WTC11 (cell line): ENCODE measurements at regions not wholly inside any gene's neighbourhood (a gene's known extent, or its start where the extent isn't known, plus 50 kb on each side); places are given as distances from the start of the nearest gene placed in this dataset.

Experiments
- ATAC-seq: fragments of 200-7000 bp; cut with Tn5 transposase; 2 replicates; pipeline ENCODE4 v1.10.0; 2021; ENCODE audit warnings: mild to moderate bottlenecking, moderate library complexity
- CTCF ChIA-PET: fragments of 300-600 bp; sonication (Branson Sonifier 250); formaldehyde crosslinking; loops from one replicate; lab custom pipeline; 2021; ENCODE audit warnings: antibody characterized with exemption; lab: Charles Lee
- POLR2A ChIA-PET: fragments of 350-600 bp; sonication (Branson Sonifier 250); formaldehyde crosslinking; loops from one replicate; lab custom pipeline; 2021; ENCODE audit warnings: antibody characterized with exemption; lab: Charles Lee
- DNase-seq: peaks from one replicate; pipeline ENCODE4 v3.0.0; 2021; ENCODE audit warnings: low spot score
- H3K27ac Mint-ChIP-seq: 2 replicates; pipeline ENCODE4 v1.8.0; 2021; ENCODE audit warnings: mixed read lengths
- H3K27me3 Mint-ChIP-seq: 2 replicates; pipeline ENCODE4 v1.8.0; 2021; ENCODE audit warnings: low read depth, mild to moderate bottlenecking, moderate library complexity, mixed read lengths
- H3K36me3 Mint-ChIP-seq: 2 replicates; pipeline ENCODE4 v1.8.0; 2021; ENCODE audit warnings: mixed read lengths
- H3K4me1 Mint-ChIP-seq: 2 replicates; pipeline ENCODE4 v1.8.0; 2022; ENCODE audit warnings: mixed read lengths
- H3K4me3 Mint-ChIP-seq: 2 replicates; pipeline ENCODE4 v1.8.0; 2021; ENCODE audit warnings: mild to moderate bottlenecking, moderate library complexity, mixed read lengths
- H3K9me3 Mint-ChIP-seq: 2 replicates; pipeline ENCODE4 v1.8.0; 2021; ENCODE audit warnings: mixed read lengths
- FOXK1 ChIP-seq: sonication (generic); formaldehyde crosslinking; IDR thresholded peaks from 2 replicates; pipeline ENCODE4 v1.8.0; 2022; ENCODE audit warnings: mild to moderate bottlenecking, moderate library complexity, missing genetic modification reagents
- JUN ChIP-seq: sonication (generic); formaldehyde crosslinking; IDR thresholded peaks from 2 replicates; pipeline ENCODE4 v1.8.0; 2023; ENCODE audit warnings: mild to moderate bottlenecking, missing genetic modification reagents
- NFE2L1 ChIP-seq: sonication (generic); formaldehyde crosslinking; IDR thresholded peaks from 2 replicates; pipeline ENCODE4 v1.8.1; 2023; ENCODE audit warnings: missing genetic modification reagents
- OVOL2 ChIP-seq: fragments of 250-450 bp; sonication (Bioruptor Pico); IDR thresholded peaks from 2 replicates; pipeline ENCODE4 v1.9.0; 2021; ENCODE audit warnings: mild to moderate bottlenecking, borderline replicate concordance
- SOX15 ChIP-seq: fragments of 250-450 bp; sonication (Bioruptor Pico); IDR thresholded peaks from 2 replicates; pipeline ENCODE4 v1.9.0; 2021; ENCODE audit warnings: mild to moderate bottlenecking
- TCF7 ChIP-seq: sonication (generic); formaldehyde crosslinking; IDR thresholded peaks from 2 replicates; pipeline ENCODE4 v1.8.0; 2022; ENCODE audit warnings: mild to moderate bottlenecking, low read depth, missing genetic modification reagents, moderate library complexity
- ZNF671 ChIP-seq: fragments of 250-450 bp; sonication (Bioruptor Pico); IDR thresholded peaks from 2 replicates; pipeline ENCODE4 v1.8.0; 2021; ENCODE audit warnings: mild to moderate bottlenecking
- TF ChIP-seq, protein P1 (sequence below): sonication (generic); formaldehyde crosslinking; IDR thresholded peaks from 2 replicates; pipeline ENCODE4 v1.8.1; 2023; ENCODE audit warnings: mild to moderate bottlenecking, missing genetic modification reagents, moderate library complexity
- TF ChIP-seq, protein P2 (sequence below): fragments of 250-450 bp; sonication (Bioruptor Pico); IDR thresholded peaks from 2 replicates; pipeline ENCODE4 v1.9.0; 2021; ENCODE audit warnings: moderate library complexity, mild to moderate bottlenecking, inconsistent platforms, borderline replicate concordance
- TF ChIP-seq, protein P3 (sequence below): sonication (generic); formaldehyde crosslinking; IDR thresholded peaks from 2 replicates; pipeline ENCODE4 v1.8.0; 2022; ENCODE audit warnings: mild to moderate bottlenecking, missing genetic modification reagents
- TF ChIP-seq, protein P4 (sequence below): sonication (generic); formaldehyde crosslinking; IDR thresholded peaks from 2 replicates; pipeline ENCODE4 v1.8.1; 2023; ENCODE audit warnings: mild to moderate bottlenecking, missing genetic modification reagents
- TF ChIP-seq, protein P5 (sequence below): sonication (generic); formaldehyde crosslinking; IDR thresholded peaks from 2 replicates; pipeline ENCODE4 v1.8.0; 2022; ENCODE audit warnings: mild to moderate bottlenecking, missing genetic modification reagents
- TF ChIP-seq, protein P6 (sequence below): fragments of 250-450 bp; sonication (Bioruptor Pico); IDR thresholded peaks from 2 replicates; pipeline ENCODE4 v1.9.0; 2021; ENCODE audit warnings: mild to moderate bottlenecking
- TF ChIP-seq, protein P7 (sequence below): sonication (generic); formaldehyde crosslinking; IDR thresholded peaks from 2 replicates; pipeline ENCODE4 v1.8.1; 2022; ENCODE audit warnings: low read depth, mild to moderate bottlenecking, moderate library complexity, missing genetic modification reagents, borderline replicate concordance
- TF ChIP-seq, protein P8 (sequence below): sonication (generic); formaldehyde crosslinking; conservative IDR thresholded peaks from 2 replicates; pipeline ENCODE4 v1.8.1; 2023; ENCODE audit warnings: mild to moderate bottlenecking, low read depth, missing genetic modification reagents, moderate library complexity
- TF ChIP-seq, protein P9 (sequence below): sonication (generic); formaldehyde crosslinking; IDR thresholded peaks from 2 replicates; pipeline ENCODE4 v1.8.0; 2023; ENCODE audit warnings: missing genetic modification reagents, mild to moderate bottlenecking, borderline replicate concordance

DNA sequence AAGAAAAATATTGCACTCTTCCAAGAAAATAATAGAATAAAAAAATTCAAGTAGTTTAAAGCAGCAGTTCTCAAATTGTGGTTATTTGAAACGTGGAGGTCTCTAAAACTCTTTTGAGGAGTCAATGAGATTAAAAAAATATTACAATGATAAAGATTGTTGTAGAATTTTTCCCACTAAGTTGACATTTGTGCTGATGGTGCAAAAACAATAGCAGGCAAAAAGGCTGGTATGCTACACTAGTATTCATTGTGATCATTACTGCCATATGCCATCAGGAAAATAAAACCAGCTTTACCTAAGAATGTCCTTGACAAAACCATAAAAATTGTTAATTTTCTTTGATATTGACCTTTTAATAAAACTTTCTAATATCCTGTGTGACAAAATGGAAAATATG is 505.2 kb upstream of the ANO5 start (continued):
- TF ChIP-seq, protein P1, sequence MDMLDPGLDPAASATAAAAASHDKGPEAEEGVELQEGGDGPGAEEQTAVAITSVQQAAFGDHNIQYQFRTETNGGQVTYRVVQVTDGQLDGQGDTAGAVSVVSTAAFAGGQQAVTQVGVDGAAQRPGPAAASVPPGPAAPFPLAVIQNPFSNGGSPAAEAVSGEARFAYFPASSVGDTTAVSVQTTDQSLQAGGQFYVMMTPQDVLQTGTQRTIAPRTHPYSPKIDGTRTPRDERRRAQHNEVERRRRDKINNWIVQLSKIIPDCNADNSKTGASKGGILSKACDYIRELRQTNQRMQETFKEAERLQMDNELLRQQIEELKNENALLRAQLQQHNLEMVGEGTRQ: no peak
- no peak for TF ChIP-seq ZNF671 (CRISPR knock-in tag)
- TF ChIP-seq, protein P2, sequence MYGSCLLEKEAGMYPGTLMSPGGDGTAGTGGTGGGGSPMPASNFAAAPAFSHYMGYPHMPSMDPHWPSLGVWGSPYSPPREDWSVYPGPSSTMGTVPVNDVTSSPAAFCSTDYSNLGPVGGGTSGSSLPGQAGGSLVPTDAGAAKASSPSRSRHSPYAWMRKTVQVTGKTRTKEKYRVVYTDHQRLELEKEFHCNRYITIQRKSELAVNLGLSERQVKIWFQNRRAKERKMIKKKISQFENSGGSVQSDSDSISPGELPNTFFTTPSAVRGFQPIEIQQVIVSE: no peak
- TF ChIP-seq, protein P3, sequence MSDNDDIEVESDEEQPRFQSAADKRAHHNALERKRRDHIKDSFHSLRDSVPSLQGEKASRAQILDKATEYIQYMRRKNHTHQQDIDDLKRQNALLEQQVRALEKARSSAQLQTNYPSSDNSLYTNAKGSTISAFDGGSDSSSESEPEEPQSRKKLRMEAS (CRISPR knock-in tag): no peak
- TF ChIP-seq FOXK1 (CRISPR knock-in tag): no peak
- no peak for TF ChIP-seq TCF7 (CRISPR knock-in tag)
- TF ChIP-seq SOX15 (CRISPR knock-in tag): no peak
- TF ChIP-seq, all 79 proteins: peak for 0

DNA sequence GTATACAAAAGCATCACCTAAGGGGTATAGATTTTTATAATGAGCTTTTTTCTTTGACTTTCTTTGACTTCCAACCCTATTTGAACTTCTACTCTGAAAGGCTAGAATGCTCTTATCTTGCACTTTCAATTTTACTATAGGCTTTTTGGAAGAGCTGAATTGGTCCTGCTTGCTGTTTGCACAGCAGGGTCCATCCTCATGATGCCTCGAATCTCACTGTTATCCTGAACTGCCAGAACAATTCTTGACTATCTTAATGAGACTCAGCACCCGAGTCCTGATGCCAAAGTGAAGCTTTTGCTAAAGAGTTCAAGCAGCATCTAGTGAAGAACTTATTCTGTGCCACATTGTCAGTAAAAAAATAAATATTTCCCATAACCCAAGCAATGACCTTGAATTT is 488.3 kb upstream of the ANO5 start:
- Mint-ChIP-seq H3K27ac (no peak overlapping the region), H3K36me3 (no peaks in the 10 kb centered on the region), H3K9me3 (no peaks in the 10 kb centered on the region), H3K4me3 (no peak overlapping the region), H3K27me3 (no peaks in the 10 kb centered on the region), H3K4me1 (peaks cover 19% of the 10 kb centered on the region)
- CTCF ChIA-PET: no interaction called here
- POLR2A ChIA-PET: no interaction called here
- no peak for TF ChIP-seq NFE2L1
- no peak for TF ChIP-seq JUN (CRISPR knock-in tag)
- TF ChIP-seq, protein P4, sequence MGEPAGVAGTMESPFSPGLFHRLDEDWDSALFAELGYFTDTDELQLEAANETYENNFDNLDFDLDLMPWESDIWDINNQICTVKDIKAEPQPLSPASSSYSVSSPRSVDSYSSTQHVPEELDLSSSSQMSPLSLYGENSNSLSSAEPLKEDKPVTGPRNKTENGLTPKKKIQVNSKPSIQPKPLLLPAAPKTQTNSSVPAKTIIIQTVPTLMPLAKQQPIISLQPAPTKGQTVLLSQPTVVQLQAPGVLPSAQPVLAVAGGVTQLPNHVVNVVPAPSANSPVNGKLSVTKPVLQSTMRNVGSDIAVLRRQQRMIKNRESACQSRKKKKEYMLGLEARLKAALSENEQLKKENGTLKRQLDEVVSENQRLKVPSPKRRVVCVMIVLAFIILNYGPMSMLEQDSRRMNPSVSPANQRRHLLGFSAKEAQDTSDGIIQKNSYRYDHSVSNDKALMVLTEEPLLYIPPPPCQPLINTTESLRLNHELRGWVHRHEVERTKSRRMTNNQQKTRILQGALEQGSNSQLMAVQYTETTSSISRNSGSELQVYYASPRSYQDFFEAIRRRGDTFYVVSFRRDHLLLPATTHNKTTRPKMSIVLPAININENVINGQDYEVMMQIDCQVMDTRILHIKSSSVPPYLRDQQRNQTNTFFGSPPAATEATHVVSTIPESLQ (CRISPR knock-in tag): no peak
- TF ChIP-seq, protein P1: no peak
- TF ChIP-seq, protein P5, sequence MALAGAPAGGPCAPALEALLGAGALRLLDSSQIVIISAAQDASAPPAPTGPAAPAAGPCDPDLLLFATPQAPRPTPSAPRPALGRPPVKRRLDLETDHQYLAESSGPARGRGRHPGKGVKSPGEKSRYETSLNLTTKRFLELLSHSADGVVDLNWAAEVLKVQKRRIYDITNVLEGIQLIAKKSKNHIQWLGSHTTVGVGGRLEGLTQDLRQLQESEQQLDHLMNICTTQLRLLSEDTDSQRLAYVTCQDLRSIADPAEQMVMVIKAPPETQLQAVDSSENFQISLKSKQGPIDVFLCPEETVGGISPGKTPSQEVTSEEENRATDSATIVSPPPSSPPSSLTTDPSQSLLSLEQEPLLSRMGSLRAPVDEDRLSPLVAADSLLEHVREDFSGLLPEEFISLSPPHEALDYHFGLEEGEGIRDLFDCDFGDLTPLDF (CRISPR knock-in tag): no peak
- TF ChIP-seq, protein P6, sequence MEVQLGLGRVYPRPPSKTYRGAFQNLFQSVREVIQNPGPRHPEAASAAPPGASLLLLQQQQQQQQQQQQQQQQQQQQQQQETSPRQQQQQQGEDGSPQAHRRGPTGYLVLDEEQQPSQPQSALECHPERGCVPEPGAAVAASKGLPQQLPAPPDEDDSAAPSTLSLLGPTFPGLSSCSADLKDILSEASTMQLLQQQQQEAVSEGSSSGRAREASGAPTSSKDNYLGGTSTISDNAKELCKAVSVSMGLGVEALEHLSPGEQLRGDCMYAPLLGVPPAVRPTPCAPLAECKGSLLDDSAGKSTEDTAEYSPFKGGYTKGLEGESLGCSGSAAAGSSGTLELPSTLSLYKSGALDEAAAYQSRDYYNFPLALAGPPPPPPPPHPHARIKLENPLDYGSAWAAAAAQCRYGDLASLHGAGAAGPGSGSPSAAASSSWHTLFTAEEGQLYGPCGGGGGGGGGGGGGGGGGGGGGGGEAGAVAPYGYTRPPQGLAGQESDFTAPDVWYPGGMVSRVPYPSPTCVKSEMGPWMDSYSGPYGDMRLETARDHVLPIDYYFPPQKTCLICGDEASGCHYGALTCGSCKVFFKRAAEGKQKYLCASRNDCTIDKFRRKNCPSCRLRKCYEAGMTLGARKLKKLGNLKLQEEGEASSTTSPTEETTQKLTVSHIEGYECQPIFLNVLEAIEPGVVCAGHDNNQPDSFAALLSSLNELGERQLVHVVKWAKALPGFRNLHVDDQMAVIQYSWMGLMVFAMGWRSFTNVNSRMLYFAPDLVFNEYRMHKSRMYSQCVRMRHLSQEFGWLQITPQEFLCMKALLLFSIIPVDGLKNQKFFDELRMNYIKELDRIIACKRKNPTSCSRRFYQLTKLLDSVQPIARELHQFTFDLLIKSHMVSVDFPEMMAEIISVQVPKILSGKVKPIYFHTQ: no peak
- TF ChIP-seq, protein P7, sequence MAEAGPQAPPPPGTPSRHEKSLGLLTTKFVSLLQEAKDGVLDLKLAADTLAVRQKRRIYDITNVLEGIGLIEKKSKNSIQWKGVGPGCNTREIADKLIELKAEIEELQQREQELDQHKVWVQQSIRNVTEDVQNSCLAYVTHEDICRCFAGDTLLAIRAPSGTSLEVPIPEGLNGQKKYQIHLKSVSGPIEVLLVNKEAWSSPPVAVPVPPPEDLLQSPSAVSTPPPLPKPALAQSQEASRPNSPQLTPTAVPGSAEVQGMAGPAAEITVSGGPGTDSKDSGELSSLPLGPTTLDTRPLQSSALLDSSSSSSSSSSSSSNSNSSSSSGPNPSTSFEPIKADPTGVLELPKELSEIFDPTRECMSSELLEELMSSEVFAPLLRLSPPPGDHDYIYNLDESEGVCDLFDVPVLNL (CRISPR knock-in tag): no peak
- TF ChIP-seq, protein P8, sequence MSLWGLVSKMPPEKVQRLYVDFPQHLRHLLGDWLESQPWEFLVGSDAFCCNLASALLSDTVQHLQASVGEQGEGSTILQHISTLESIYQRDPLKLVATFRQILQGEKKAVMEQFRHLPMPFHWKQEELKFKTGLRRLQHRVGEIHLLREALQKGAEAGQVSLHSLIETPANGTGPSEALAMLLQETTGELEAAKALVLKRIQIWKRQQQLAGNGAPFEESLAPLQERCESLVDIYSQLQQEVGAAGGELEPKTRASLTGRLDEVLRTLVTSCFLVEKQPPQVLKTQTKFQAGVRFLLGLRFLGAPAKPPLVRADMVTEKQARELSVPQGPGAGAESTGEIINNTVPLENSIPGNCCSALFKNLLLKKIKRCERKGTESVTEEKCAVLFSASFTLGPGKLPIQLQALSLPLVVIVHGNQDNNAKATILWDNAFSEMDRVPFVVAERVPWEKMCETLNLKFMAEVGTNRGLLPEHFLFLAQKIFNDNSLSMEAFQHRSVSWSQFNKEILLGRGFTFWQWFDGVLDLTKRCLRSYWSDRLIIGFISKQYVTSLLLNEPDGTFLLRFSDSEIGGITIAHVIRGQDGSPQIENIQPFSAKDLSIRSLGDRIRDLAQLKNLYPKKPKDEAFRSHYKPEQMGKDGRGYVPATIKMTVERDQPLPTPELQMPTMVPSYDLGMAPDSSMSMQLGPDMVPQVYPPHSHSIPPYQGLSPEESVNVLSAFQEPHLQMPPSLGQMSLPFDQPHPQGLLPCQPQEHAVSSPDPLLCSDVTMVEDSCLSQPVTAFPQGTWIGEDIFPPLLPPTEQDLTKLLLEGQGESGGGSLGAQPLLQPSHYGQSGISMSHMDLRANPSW (CRISPR knock-in tag): no peak
- TF ChIP-seq, protein P9, sequence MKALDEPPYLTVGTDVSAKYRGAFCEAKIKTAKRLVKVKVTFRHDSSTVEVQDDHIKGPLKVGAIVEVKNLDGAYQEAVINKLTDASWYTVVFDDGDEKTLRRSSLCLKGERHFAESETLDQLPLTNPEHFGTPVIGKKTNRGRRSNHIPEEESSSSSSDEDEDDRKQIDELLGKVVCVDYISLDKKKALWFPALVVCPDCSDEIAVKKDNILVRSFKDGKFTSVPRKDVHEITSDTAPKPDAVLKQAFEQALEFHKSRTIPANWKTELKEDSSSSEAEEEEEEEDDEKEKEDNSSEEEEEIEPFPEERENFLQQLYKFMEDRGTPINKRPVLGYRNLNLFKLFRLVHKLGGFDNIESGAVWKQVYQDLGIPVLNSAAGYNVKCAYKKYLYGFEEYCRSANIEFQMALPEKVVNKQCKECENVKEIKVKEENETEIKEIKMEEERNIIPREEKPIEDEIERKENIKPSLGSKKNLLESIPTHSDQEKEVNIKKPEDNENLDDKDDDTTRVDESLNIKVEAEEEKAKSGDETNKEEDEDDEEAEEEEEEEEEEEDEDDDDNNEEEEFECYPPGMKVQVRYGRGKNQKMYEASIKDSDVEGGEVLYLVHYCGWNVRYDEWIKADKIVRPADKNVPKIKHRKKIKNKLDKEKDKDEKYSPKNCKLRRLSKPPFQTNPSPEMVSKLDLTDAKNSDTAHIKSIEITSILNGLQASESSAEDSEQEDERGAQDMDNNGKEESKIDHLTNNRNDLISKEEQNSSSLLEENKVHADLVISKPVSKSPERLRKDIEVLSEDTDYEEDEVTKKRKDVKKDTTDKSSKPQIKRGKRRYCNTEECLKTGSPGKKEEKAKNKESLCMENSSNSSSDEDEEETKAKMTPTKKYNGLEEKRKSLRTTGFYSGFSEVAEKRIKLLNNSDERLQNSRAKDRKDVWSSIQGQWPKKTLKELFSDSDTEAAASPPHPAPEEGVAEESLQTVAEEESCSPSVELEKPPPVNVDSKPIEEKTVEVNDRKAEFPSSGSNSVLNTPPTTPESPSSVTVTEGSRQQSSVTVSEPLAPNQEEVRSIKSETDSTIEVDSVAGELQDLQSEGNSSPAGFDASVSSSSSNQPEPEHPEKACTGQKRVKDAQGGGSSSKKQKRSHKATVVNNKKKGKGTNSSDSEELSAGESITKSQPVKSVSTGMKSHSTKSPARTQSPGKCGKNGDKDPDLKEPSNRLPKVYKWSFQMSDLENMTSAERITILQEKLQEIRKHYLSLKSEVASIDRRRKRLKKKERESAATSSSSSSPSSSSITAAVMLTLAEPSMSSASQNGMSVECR (CRISPR knock-in tag): no peak
- TF ChIP-seq OVOL2 (CRISPR knock-in tag): no peak
- DNase-seq (no peak), ATAC-seq (no peak)
